IPS-NIHi7 (cell line): ENCODE measurements at regions not wholly inside any gene's neighbourhood (a gene's known extent, or its start where the extent isn't known, plus 50 kb on each side); places are given as distances from the start of the nearest gene placed in this dataset.

Source experiments
- DNase-seq: peaks from one replicate; pipeline ENCODE4 v3.0.0; 2012; ENCODE audit warnings: mixed read lengths; ENCODE audit errors: extremely low spot score

DNA sequence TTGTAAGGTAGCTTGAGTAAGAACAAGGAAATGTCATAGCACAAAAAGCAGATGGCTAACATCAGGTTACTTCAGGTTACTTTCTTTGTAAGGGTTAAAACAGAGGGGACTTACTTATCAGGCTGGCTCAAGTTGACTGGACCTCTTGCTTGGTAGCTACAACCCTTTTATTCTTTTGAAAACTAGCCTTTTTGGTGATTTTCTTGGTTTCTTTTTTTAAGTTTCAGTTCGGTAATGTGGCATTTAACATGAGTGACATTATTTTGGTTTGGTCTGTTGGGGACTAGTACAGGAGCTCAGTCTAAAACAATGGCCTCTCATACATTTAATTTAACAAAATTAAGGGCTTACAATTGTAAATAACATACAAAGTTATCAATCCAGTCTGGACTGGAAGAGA, 621.4 kb downstream of the OTOL1 start:
- no peak for DNase-seq

DNA sequence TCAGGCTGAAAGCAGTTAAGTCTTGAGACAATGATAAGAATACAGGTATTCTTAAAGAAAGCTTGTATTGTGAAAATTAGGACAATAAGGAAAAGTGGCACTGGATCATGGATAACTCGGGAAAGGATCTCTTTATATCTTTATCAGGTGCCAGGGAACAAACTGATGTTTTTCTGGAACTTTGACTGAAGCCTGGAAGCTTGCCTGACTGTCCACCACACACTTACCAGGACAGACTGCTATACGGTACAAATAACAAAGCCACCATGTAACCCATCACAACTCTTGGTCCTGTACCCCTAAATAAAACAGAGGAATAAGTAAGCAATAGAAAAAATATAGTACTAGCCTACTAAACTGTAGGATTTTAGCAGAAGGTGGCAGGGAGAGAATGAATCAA, 623.0 kb downstream of the OTOL1 start:
- no peak for DNase-seq

DNA sequence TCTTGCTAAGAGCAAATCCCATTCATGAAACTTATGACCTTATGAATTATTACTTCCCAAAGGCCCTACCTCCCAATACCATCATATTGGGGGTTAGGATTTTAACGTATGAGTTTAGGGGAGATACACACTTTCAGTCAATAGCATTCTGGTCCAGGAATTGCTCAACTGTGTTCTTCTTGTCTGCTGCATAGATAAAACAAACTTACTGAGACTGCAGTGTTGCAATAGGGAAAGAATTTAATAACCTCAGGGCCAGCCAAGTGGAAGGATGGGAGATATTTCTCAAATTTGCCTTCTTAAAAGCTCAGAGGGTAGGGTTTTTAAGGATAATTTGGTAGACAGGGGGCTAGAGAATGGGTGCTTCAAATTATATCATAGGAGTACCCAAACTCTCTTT, 625.8 kb downstream of the OTOL1 start:
- no peak for DNase-seq

DNA sequence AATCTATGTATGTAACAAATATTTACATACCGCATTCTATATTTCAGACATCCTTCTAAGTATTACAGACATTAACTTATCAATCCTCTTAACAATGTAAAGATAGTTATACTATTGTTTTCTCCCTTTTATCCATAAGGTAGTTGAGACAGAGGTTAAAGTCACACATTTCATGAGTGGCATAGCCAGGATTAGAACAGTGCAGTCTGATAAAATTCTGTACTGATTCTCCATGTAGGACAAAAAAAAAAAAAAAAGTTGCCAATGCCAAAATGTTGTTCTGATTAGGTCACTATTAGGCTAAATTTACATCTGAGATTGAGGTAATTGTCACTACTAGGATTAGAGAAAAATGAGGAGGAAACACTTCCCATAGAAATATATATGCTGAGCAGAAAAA, 629.2 kb downstream of the OTOL1 start:
- DNase-seq: no peak

DNA sequence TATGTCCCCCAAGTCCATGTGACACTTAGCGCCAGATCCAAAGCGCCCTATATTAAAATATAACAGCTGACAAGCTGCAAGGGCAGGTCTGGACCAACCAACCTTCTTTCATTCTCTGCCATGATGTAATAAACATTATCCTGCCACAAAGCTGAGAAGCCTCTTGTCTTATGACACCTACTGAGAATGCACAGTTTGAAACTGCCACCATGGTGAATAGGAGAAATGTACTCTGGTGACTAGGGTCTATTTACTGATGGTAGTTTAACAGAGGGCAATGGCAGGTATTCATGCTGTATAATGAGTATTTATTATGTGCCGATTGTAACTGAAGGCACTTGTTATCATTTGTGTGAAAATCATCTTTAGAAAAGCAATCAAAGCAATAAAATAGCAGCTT, 634.0 kb downstream of the OTOL1 start:
- no peak for DNase-seq

DNA sequence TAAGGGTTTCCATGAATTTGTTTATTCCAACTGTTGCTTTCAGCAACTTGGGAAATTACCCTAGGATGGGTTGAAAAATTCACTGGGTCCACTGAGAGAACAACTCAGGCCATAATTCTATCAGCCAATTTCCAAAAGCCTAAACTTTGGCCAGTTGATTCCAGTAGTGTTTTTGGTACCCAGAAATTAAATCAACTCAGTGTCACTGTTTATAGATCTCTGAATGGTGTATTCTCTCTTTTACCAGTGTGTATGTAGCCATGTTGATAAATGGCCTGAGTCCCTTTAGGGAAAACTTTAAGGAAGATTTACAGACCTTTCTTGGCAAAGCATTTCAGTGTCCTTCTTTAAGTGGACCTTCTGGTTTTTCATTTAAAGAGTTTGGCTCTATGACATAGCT, 636.4 kb downstream of the OTOL1 start:
- no peak for DNase-seq

DNA sequence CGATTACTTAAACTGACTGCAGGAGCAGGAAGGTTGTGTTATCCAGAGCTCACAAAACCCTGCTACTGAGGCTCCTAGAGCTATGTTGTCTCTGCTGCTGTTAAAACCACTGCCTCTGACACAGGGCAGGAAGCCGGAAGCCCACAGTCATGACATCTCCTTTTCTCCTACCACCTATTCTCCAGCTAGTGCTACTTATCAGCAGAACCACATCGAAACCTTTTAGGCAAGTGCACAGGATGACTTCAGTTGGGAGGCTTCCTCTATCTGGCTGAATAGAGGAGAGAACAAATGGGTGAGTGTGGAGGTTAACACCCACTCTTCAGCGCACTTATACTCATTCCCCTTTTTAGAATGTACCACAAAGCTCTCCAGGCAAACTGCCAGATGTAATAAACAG, 638.0 kb downstream of the OTOL1 start:
- DNase-seq: peak; percentile 6

DNA sequence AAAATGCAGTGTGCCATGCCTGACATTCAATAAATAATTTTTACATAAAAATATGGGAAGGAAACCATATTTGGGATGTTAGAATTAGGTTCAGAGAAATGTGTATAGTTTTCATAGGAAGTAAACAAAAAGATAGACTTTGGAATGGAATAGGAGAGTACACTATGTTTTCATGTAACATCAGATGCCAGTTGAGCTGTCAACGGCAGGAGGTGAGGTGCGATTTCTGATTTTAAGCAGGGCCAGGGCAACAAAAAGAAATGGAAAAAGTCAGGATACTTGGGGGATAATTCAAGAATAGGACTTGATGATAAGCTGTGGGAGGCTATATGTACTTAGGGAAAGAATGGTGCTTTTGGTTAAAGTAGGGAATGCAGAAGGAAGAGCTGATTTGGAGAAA, 639.5 kb downstream of the OTOL1 start:
- DNase-seq: no peak

DNA sequence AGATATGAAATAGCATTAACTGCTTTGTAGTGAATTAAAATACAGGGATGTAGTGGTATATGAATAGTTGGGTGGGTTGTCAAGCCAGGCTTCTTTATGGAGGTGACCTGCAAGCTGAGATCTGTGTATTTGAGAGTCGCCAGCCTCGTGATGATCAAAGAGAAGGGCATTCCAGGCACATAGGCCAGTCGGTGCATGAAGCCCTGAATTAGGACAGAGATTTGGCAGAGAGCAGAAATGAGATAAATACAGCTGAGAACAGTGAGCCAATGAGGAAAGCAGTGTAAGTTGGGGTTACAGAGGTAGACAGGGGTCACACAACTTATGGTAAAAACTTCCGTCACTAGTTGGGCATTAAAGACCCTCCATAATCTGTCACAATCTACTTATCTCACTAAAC, 641.9 kb downstream of the OTOL1 start:
- DNase-seq: no peak

DNA sequence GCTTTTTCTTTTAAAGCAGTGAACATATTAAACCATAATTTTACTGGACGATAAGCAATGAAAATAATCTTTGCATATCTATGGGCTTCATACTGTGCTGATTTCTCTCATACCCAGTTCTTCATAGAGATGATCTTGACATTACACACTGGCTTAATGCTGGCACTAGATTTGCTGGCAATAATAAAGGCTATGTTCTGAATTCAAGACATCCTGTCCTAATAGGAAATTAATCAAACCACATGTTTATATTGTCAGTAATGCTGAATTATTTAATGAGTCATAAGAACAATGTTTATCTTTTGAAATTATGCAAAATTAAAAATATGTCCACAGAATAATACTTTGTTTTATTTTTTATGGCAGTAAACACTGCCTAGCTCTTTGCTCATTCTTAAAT, 643.2 kb downstream of the OTOL1 start:
- no peak for DNase-seq

DNA sequence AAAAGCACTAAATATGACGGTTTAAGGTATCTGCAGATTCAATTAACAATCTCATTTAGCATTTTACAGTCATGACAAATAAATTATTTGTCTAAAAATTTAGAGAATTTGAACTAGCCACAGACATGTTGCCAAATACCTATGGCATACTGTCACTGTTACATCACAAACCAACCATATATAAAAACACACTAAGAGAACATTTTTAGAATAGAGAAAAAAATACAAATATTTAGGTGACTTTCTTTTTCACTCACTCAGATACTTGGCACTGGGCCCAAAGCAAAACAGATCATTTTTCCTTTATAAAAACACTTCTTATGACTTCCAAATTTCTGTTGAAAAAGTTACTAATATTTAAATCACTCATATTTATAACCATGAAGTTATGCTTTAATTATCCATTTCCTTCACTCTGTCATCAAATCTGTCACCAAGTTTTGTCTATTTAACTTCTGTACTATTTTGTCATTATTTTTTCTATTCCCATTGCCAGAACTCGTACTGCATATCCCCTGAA, 644.7 kb downstream of the OTOL1 start:
- no peak for DNase-seq

DNA sequence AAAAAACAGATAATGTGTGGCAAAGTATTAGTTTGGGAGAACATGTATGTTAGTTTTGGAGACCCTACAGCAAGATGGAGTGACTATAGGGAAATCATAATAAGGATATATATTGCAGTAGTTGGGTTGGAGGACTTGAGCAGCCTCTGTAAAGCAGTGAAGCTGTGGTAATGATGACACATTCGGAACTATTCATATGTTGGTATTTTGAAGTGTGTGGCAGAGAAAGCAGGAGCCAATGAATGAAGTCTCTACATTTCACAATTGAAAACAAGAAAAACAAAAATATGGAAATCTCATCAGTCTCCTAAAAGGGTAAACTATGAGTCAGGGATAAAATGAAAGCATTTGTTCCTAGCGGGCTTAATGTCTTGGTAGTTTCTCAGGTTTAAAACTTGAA, 645.9 kb downstream of the OTOL1 start:
- DNase-seq: no peak

DNA sequence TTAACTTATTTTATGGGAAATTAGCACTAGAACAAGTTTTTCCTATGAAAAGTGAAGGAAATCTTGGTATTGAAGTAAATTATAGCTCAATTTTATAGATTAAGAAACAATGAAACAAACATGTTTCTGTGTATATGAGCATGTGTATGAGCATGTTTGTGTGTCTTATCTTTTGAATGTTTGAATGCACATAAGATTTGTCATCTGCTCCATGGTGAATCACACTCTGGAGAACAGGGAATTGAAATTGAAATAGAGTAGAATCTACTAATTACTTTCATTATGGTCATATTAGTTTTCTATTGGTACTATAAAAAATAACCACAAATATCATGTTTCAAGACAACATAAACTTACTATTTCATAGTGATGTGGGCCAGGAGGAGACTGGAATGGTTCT, 646.6 kb downstream of the OTOL1 start:
- no peak for DNase-seq

DNA sequence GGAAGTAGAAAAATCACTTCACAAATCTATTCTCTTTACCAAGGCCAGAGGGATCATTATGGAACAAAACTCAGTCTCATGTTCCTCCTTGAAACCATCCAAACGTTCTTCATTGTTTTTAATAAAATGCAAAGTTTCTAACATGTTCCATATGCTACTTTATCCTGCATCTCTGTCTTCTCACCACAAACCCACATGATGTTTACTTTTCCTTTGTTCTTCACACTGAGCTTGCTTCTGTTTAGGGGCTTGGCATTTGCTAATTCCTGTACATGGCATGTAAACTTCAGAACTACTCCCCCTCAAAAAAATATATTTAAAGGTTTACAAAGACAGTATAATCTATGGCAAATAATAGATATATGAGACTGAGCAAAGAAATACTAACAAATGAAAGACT, 651.4 kb downstream of the OTOL1 start:
- no peak for DNase-seq

DNA sequence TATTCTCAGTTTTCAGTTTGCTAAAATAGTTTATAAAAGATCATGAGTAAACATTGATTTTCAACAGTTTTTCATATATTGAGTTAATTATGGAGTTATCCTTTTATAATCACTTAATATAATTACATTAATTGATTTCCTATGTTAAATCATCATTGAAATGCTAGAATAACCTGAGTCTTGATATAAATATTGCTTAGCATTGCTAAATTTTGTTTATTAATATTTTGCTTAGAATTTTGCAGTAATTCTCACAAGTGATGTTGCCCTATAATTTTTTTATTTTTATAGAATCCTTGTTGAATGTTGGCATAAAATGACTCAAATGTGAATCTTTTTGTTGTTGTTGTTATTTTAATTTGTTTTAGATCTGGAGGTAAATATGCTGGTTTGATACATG, 654.2 kb downstream of the OTOL1 start:
- DNase-seq: no peak

DNA sequence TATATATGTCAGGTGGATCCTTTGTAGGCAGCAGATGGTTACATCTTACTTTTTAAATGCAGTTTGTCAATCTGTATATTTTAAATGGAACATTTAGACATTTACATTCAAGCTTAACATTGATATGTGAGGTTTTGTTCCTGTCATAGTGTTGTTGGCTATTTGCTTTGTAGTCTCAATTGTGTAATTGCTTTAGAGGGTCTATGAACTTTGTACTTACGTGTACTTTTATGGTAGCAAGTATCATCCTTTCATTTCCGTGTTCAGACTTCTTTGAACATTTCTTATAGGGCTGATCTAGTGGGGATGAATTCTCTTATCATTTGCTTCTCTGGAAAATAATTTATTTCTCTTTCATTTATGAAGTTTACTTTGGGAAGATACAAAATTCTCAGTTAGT, 656.0 kb downstream of the OTOL1 start:
- DNase-seq: no peak

DNA sequence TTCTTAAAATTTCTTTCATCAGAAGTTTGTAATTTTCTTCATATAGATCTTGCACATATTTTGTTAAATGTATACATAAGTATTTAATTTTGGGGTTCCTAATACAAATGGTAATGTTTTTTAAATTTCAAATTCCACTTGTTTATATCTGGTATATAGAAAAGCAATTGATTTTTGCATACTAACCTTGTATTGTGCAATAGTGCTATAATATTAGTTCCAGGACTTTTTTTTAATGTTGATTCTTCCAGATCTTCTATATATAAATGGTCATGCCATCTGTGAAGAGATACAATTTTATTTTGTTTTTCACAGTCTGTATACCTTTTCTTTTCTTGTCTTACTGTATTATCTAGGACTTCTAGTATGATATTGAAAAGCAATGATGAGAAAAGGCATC, 665.0 kb downstream of the OTOL1 start:
- DNase-seq: no peak

DNA sequence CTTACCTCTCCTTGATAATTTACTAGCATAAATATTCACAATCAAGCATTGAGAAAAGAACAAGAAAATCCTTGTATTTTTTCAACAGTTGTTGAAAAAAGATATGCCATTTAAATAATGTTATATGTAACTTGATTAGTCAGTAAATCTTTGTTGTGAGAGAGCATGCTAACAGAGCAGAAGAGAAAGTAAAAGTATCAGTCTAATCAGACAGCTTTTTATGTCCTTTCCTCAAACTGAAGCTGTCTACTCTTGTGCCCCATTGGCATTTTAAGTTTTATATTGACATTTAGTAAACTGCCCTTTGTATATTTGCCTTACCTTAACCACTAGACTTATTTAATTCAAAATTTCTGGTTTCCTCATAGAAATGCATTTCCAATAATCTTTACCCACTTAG, 668.7 kb downstream of the OTOL1 start:
- DNase-seq: no peak

DNA sequence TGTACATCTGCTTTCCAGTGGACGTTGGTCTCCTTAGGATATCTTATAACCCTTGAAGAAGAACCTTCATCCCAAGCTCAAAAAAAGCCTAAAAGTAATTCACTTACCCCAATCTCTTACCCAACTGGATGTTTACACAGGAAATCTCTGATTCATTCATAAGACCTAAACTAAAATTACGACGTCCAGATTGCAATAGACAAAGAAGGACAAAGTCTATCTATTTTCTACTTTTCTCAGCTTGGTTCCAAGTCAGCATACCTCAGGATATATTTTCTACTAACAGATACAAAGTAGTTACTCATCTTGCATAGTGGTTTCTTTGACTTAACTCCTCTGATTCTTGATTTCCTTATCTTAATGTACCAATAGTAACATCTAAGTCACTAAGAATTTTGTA, 669.9 kb downstream of the OTOL1 start:
- no peak for DNase-seq

DNA sequence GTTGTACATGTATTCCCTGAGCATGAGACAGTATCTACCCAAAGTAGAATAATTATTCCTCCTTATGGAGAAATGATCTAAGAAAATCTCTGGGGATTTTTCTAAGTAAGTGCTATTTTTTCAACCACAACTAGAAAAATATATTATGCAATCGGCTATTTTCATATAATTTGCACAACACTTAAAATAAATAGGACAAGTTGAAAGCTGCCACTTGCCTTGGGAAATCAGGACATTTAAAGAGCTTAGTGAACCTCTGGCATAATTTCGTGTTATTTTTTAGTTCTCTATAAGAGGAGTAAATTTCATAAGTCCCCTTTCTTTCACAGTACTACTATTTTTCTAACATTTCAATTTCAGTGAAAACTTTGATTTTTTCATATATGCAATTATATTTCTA, 672.1 kb downstream of the OTOL1 start:
- DNase-seq: no peak

DNA sequence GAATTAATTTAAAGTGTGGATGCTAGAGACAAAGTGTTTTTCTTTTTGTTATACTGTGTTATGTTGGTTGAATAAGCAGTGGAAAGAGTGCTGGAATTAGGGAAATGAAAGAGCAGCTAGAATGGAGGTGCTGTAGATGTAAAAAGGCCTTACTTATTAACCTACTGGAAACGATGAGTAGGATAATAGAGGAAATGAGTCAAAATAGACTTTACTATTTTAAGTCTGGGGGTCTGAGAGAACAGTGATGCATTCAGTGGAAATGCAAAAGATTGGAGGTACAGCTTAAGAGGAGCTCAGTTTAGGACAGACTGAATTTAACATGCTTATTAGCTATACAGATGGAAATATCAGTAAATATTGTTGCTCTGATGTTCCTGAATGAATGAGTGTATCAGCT, 674.0 kb downstream of the OTOL1 start:
- DNase-seq: no peak

DNA sequence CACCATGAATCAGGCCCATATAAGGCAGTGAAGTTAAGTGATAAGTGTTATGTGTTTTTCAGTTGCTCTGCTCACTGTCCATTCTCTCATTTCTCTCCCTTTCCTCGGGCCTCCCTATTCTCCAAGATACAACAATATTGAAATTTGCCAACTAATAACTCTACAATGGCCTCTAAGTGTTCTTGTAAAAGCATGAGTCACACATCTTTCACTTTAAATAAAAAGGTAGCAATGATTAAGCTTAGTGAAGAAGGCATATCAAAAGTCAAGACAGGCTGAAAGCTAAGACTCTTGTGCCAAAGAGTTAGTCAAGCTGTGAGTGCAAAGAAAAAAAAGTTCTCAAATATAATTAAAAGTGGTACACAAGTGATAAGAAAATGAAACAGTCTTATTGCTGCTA, 675.4 kb downstream of the OTOL1 start:
- no peak for DNase-seq

DNA sequence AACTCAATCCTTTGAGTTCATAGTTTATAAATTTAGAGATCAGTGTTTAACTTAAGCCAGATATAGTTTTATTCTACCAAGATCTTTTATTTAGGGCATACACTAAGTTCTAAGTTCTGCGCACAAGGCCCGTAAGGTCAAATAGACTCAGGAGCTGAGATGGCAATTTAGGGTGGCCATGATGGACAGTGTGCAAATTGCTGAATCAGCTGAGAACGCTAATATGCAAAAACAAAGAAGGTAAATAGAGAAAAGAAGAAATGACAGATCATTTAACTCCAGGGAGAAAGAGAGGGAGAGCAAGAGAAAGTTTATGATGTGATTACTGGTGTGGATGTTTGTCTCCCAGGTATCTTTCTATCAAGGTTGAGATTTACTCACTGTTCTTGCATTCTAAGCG, 678.5 kb downstream of the OTOL1 start:
- no peak for DNase-seq

DNA sequence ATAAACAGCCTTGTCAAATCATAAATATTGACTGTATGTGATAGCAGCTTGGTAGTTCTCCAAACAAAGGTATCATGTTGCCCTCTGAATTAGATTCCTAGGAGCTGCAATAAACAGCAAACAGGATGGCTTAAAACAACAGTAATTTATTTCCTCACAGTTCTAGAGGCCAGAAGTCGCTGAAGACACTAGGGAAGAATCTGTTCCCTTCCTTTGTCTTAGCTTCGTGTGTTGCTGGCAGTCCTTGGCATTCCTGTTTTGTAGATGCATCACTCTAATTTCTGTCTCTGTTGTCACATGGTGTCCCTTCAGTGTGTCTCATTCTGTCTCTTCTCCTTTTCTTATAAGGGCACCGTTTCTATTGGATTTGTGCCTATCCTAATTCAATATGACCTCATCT, 679.3 kb downstream of the OTOL1 start:
- no peak for DNase-seq

DNA sequence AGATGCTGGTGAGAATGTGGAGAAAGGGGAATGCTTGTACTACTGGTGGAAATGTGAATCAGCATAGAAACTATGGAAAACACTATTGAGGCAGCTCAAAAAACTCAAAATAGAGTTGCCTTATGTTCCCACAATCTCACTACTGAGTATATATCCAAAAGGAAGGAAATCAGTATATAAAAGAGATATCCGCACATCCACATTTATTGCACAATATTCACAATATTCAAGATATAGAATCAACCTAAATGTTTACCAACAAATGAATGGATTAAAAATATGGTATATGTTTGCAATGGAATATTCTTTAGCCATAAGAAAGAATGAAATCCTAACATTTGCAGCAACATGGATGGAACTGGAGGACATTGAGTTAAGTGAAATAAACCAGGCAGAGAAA, 686.8 kb downstream of the OTOL1 start:
- no peak for DNase-seq
